SK-MEL-5 (cell line): ENCODE measurements at regions not wholly inside any gene's neighbourhood (a gene's known extent, or its start where the extent isn't known, plus 50 kb on each side); places are given as distances from the start of the nearest gene placed in this dataset.
A peak's percentile ranks its signal among the peaks of the same experiment; 100 is the strongest.
"Not testable (repeated sequence)": the region's sequence is repeated elsewhere in the genome, so short reads cannot be mapped to it uniquely, and the experiment has no call there.

Experiments used
- DNase-seq: peaks from one replicate; pipeline ENCODE4 v3.0.0-alpha.2; 2016; ENCODE audit warnings: low read depth, low spot score
- in situ Hi-C: cut with HindIII; loops from 2 replicates; pipeline ENCODE4 v1.10.0; 2016; ENCODE audit warnings: low sequenced_read_pairs, high pct_unique_total_duplicates, low pct_unique_long_range_greater_than_20kb

GRCh38 chr22:23503736-23504440 is 76.2 kb downstream of the IGLL1 start:
- in situ Hi-C loops = no loop called here

GRCh38 chr22:23503142-23503541 is 76.9 kb downstream of the IGLL1 start:
- in situ Hi-C loops = no loop called here
- DNase-seq = no peak

More at GRCh38 chr22:23503736-23504440, 76.2 kb downstream of the IGLL1 start:
- DNase-seq = no peak

GRCh38 chr22:23501708-23502107 is 78.4 kb downstream of the IGLL1 start:
- in situ Hi-C loops = no loop called here
- no peak for DNase-seq

- no peak for DNase-seq
- in situ Hi-C loops = no loop called here
These were observed 78.8 kb downstream of the IGLL1 start for GRCh38 chr22:23501261-23501619.

GRCh38 chr22:23500508-23501260 is 79.4 kb downstream of the IGLL1 start:
- DNase-seq = no peak
- in situ Hi-C loops = no loop called here

- in situ Hi-C loops = no loop called here
- no peak for DNase-seq
These were observed 80.1 kb downstream of the IGLL1 start for GRCh38 chr22:23499845-23500500.

GRCh38 chr22:23498811-23499798 is 81.0 kb downstream of the IGLL1 start:
- in situ Hi-C loops = no loop called here
- no peak for DNase-seq

- DNase-seq, in situ Hi-C loops: not testable (repeated sequence)
These were observed 82.2 kb downstream of the IGLL1 start for GRCh38 chr22:23497889-23498288.

GRCh38 chr22:23497016-23497885 is 82.8 kb downstream of the IGLL1 start:
- DNase-seq = no peak
- in situ Hi-C loops = no loop called here

GRCh38 chr22:23496445-23496833 is 83.7 kb downstream of the IGLL1 start:
- in situ Hi-C loops = no loop called here
- DNase-seq = no peak

GRCh38 chr22:23495614-23496444 is 84.3 kb downstream of the IGLL1 start:
- in situ Hi-C loops = no loop called here
- DNase-seq = no peak

- no peak for DNase-seq
- in situ Hi-C loops = no loop called here
These were observed 85.2 kb downstream of the IGLL1 start for GRCh38 chr22:23494930-23495266.

GRCh38 chr22:23485490-23485889 is 94.6 kb downstream of the IGLL1 start:
- DNase-seq = no peak
- in situ Hi-C loops = no loop called here

- in situ Hi-C loops = no loop called here
- DNase-seq = no peak
These were observed 95.4 kb downstream of the IGLL1 start for GRCh38 chr22:23484651-23485050.

GRCh38 chr22:23481369-23481768 is 98.7 kb downstream of the IGLL1 start:
- DNase-seq = no peak
- in situ Hi-C loops = no loop called here

- peak; percentile 57 for DNase-seq
- in situ Hi-C loops = no loop called here
These were observed 101.9 kb downstream of the IGLL1 start for GRCh38 chr22:23478175-23478574.
